ENCODE measurements at regions not wholly inside any gene's neighbourhood (a gene's known extent, or its start where the extent isn't known, plus 50 kb on each side); places are given as distances from the start of the nearest gene placed in this dataset.

DNA sequence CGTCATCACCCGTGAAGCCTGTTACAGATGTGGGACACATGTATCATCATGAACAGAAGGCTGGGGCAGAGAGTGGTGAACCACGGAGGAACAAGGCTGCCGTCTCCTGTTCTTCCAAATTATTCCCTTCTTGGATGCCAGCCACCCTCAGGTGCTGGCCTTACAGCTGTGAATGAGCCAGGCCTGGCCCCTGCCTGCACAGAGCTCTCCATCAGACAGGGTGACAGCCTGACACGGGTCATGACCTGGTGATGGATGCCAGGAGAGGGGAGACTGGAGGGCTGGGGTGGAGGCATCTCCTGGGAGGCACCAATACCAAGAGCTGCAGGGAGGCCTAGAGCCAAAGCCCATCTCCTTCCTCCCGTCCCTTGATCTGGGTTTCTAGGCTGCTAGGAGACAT is 230.0 kb upstream of the C1orf174 start:
- H2AFZ ChIP-seq (replicated peaks; ENCODE audit: low read length, poor library complexity), result peak overlapping the region; percentile 14
- H2BK120ac ChIP-seq (ENCODE audit: low read depth, low read length), result no peak overlapping the region
- H2BK5ac ChIP-seq (ENCODE audit: low read depth, low read length, poor library complexity, severe bottlenecking), result no peak overlapping the region
- no peak for DNase-seq
- no peak overlapping the region for H2BK20ac ChIP-seq (ENCODE audit: low read depth, low read length)
- no peaks in the 10 kb centered on the region for H3K4me1 ChIP-seq (ENCODE audit: control insufficient read depth, insufficient read depth, low read length)
- no peak overlapping the region for H3K14ac ChIP-seq (replicated peaks; ENCODE audit: low read depth, low read length)
- no peak overlapping the region for H3K56ac ChIP-seq (ENCODE audit: extremely low read depth, insufficient read depth, low read length)
- in situ Hi-C loops (cut with MboI; ENCODE audit: low sequenced_read_pairs) (no loop called here), dilution Hi-C loops (cut with HindIII; ENCODE audit: low sequenced_read_pairs, unreplicated experiment) (no loop called here), intact Hi-C loops (cut with micrococcal nuclease) (no loop called here)
- no peak overlapping the region for H2BK15ac ChIP-seq (ENCODE audit: low read depth, low read length)
- H2AK9ac ChIP-seq (replicated peaks; ENCODE audit: low read depth, low read length, poor library complexity), result no peak overlapping the region
- BruUV-seq (replicated peaks), result no TSS peak
- H3K36me3 ChIP-seq (ENCODE audit: control insufficient read depth, insufficient read depth, low read length), result no peaks in the 10 kb centered on the region
- ATAC-seq (ENCODE audit: low read depth), result no peak
- H3K18ac ChIP-seq (ENCODE audit: low read depth, low read length), result no peak overlapping the region
- no peaks in the 10 kb centered on the region for H3K27me3 ChIP-seq (ENCODE audit: control insufficient read depth, insufficient read depth, low read length)
- H4K5ac ChIP-seq (ENCODE audit: low read depth, low read length), result no peak overlapping the region
- no peak overlapping the region for H3K4me3 ChIP-seq (ENCODE audit: insufficient read depth, low read depth, low read length)
- no peaks in the 10 kb centered on the region for H3K79me1 ChIP-seq (ENCODE audit: low read depth in 1 of 2, low read length in 2 of 2)
- no peak overlapping the region for H3K9ac ChIP-seq (ENCODE audit: low read depth, low read length)
- H4K8ac ChIP-seq (ENCODE audit: low read depth in 2 of 2, low read length in 2 of 2), result no peak overlapping the region
- H3K9me3 ChIP-seq (ENCODE audit: control insufficient read depth, insufficient read depth, low read length), result peaks cover 53% of the 10 kb centered on the region
- TF ChIP-seq RFX5 (IDR thresholded peaks at IDR 0.05; ENCODE audit: low read depth, low read length) (no peak), RAD21 (IDR thresholded peaks at IDR 0.05; ENCODE audit: low read length) (no peak), CHD1 (IDR thresholded peaks at IDR 0.05; ENCODE audit: low read depth, low read length) (no peak), MAFK (IDR thresholded peaks at IDR 0.05; ENCODE audit: low read depth, low read length) (no peak), MXI1 (IDR thresholded peaks at IDR 0.05; ENCODE audit: borderline replicate concordance, low read depth, low read length) (no peak)
- no peak overlapping the region for H2AK5ac ChIP-seq (ENCODE audit: low read depth, low read length)
- ChIA-PET CTCF (no interaction called here), POLR2A (ENCODE audit: unreplicated experiment) (no interaction called here)
- H4K20me1 ChIP-seq (ENCODE audit: insufficient read depth, low read length), result no peaks in the 10 kb centered on the region
- H3K27ac ChIP-seq (ENCODE audit: insufficient read depth, low read length), result no peak overlapping the region
- no peak overlapping the region for H4K91ac ChIP-seq (ENCODE audit: insufficient read depth, low read depth, low read length)
- no peak overlapping the region for H3K4ac ChIP-seq (ENCODE audit: low read depth, low read length)
- H3K9me1 ChIP-seq (ENCODE audit: insufficient read depth, low read length), result no peaks in the 10 kb centered on the region
- no peak overlapping the region for H3K4me2 ChIP-seq (ENCODE audit: low read depth, low read length)
- WGBS, 2 experiments (ENCODE audit: extremely low coverage in 2 of 2, insufficient read length in 1 of 2), result 0% methylated on average over 1 of the region's 6 CpGs; no CpG with 5 or more reads in 1 of the 2 experiments
- H3K23ac ChIP-seq (ENCODE audit: low read depth, low read length), result no peak overlapping the region
